Panc1 (cell line): ENCODE measurements at regions not wholly inside any gene's neighbourhood (a gene's known extent, or its start where the extent isn't known, plus 50 kb on each side); places are given as distances from the start of the nearest gene placed in this dataset.

Source experiments
- ATAC-seq: fragments of 200-7000 bp; cut with Tn5 transposase; 2 replicates; pipeline ENCODE4 v1.9.1; 2020; ENCODE audit warnings: mild to moderate bottlenecking, moderate library complexity
- BruUV-seq: library from RNA; stranded (reverse); fragments of 400-500 nt; replicated peaks from 2 replicates; lab custom pipeline; 2021; lab: Mats Ljungman, UMichigan
- CTCF ChIA-PET: fragments of 300-600 bp; sonication (Branson Sonifier 250); formaldehyde crosslinking; loops from one replicate; lab custom pipeline; 2022; ENCODE audit warnings: antibody characterized with exemption; lab: Charles Lee
- POLR2A ChIA-PET: fragments of 300-600 bp; sonication (Branson Sonifier 250); formaldehyde crosslinking; loops from one replicate; lab custom pipeline; 2022; ENCODE audit warnings: antibody characterized with exemption; lab: Charles Lee
- DNase-seq: peaks from one replicate; pipeline ENCODE4 v3.0.0-alpha.2; 2010; ENCODE audit warnings: low read depth, low spot score
- H3K27ac ChIP-seq: 2 replicates; pipeline ENCODE4 v1.5.1; 2011; ENCODE audit warnings: mild to moderate bottlenecking, low read length, inconsistent platforms
- H3K27me3 ChIP-seq: fragments of 200-500 bp; sonication (Bioruptor generic); 2 replicates; pipeline ENCODE4 v1.6.0; 2014; ENCODE audit warnings: low read length, inconsistent platforms; ENCODE audit not compliant: control insufficient read depth, insufficient read depth
- H3K36me3 ChIP-seq: fragments of 200-500 bp; sonication (Bioruptor generic); 2 replicates; pipeline ENCODE4 v1.5.1; 2014; ENCODE audit warnings: inconsistent platforms, mild to moderate bottlenecking, low read length, moderate library complexity; ENCODE audit not compliant: control insufficient read depth, insufficient read depth
- H3K4me1 ChIP-seq: 2 replicates; pipeline ENCODE4 v1.5.1; 2011; ENCODE audit warnings: inconsistent platforms, mild to moderate bottlenecking, low read length, moderate library complexity; ENCODE audit not compliant: control insufficient read depth, insufficient read depth
- H3K4me3 ChIP-seq, 2 experiments: 2 replicates each; pipeline ENCODE4 v1.5.1; 2011 to 2012; ENCODE audit warnings: low read depth in 2 of 2, low read length in 2 of 2, mild to moderate bottlenecking in 2 of 2, inconsistent platforms in 1 of 2, moderate library complexity in 1 of 2
- H3K9me3 ChIP-seq: fragments of 200-500 bp; sonication (Bioruptor generic); 2 replicates; pipeline ENCODE4 v1.5.1; 2014; ENCODE audit warnings: low read depth, mild to moderate bottlenecking, inconsistent platforms, low read length, moderate library complexity; ENCODE audit not compliant: control insufficient read depth, insufficient read depth
- POLR2AphosphoS5 ChIP-seq: IDR thresholded peaks from 2 replicates; pipeline ENCODE4 v1.6.1; 2012; ENCODE audit warnings: mild to moderate bottlenecking, low read depth, low read length, moderate library complexity
- SIN3A ChIP-seq: IDR thresholded peaks from 2 replicates; pipeline ENCODE4 v1.6.1; 2012; ENCODE audit warnings: low read depth, mild to moderate bottlenecking, low read length, moderate library complexity, borderline replicate concordance; ENCODE audit not compliant: insufficient read depth
- TCF7L2 ChIP-seq: IDR thresholded peaks from 2 replicates; pipeline ENCODE4 v1.6.1; 2011; ENCODE audit warnings: mild to moderate bottlenecking, low read depth, low read length, inconsistent platforms
- in situ Hi-C: cut with HindIII; loops from 2 replicates; pipeline ENCODE4 v1.10.0; 2016; ENCODE audit warnings: low sequenced_read_pairs, low pct_unique_long_range_greater_than_20kb
- intact Hi-C: fragments of 100-400 bp; cut with micrococcal nuclease; formaldehyde crosslinking; loops from one replicate; pipeline ENCODE4 v1.10.0; 2022; ENCODE audit not compliant: unreplicated experiment
- TF ChIP-seq, protein P1 (sequence below): fragments of 450-650 bp; IDR thresholded peaks from 2 replicates; pipeline ENCODE4 v1.5.1; 2017; ENCODE audit warnings: mild to moderate bottlenecking
- TF ChIP-seq, protein P2 (sequence below), 2 experiments: IDR thresholded peaks; 2 replicates each; pipeline ENCODE4 v1.6.1; 2011 to 2012; ENCODE audit warnings: low read depth in 2 of 2, control low read depth in 1 of 2, low read length in 1 of 2, mild to moderate bottlenecking in 1 of 2, moderate library complexity in 1 of 2; ENCODE audit not compliant: insufficient read depth in 1 of 2

DNA sequence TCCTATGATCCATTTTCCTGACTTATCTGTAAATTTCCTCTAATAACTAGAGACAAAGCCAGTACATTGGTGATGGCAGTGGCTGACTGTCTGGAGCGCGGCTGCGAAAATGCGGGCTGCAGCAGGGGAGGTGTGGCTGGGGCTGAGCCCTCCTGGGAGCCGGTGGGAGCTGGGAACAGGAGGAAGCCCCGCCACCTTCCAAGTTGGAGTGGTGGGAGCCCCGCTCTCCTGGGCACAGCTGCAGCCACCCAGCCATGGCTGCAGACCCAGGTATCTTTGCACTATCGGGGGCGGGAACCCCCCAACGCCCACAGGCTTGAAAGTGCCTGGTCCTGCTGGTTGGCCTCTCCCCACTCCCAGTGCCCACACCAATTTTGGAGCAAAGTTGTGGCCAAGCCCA, 633.0 kb upstream of the TMEFF2 start:
- no peak for ATAC-seq
- TF ChIP-seq TCF7L2, result no peak
- TF ChIP-seq, protein P1, sequence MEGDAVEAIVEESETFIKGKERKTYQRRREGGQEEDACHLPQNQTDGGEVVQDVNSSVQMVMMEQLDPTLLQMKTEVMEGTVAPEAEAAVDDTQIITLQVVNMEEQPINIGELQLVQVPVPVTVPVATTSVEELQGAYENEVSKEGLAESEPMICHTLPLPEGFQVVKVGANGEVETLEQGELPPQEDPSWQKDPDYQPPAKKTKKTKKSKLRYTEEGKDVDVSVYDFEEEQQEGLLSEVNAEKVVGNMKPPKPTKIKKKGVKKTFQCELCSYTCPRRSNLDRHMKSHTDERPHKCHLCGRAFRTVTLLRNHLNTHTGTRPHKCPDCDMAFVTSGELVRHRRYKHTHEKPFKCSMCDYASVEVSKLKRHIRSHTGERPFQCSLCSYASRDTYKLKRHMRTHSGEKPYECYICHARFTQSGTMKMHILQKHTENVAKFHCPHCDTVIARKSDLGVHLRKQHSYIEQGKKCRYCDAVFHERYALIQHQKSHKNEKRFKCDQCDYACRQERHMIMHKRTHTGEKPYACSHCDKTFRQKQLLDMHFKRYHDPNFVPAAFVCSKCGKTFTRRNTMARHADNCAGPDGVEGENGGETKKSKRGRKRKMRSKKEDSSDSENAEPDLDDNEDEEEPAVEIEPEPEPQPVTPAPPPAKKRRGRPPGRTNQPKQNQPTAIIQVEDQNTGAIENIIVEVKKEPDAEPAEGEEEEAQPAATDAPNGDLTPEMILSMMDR, result no peak
- no peak for TF ChIP-seq POLR2AphosphoS5
- TF ChIP-seq, protein P2, sequence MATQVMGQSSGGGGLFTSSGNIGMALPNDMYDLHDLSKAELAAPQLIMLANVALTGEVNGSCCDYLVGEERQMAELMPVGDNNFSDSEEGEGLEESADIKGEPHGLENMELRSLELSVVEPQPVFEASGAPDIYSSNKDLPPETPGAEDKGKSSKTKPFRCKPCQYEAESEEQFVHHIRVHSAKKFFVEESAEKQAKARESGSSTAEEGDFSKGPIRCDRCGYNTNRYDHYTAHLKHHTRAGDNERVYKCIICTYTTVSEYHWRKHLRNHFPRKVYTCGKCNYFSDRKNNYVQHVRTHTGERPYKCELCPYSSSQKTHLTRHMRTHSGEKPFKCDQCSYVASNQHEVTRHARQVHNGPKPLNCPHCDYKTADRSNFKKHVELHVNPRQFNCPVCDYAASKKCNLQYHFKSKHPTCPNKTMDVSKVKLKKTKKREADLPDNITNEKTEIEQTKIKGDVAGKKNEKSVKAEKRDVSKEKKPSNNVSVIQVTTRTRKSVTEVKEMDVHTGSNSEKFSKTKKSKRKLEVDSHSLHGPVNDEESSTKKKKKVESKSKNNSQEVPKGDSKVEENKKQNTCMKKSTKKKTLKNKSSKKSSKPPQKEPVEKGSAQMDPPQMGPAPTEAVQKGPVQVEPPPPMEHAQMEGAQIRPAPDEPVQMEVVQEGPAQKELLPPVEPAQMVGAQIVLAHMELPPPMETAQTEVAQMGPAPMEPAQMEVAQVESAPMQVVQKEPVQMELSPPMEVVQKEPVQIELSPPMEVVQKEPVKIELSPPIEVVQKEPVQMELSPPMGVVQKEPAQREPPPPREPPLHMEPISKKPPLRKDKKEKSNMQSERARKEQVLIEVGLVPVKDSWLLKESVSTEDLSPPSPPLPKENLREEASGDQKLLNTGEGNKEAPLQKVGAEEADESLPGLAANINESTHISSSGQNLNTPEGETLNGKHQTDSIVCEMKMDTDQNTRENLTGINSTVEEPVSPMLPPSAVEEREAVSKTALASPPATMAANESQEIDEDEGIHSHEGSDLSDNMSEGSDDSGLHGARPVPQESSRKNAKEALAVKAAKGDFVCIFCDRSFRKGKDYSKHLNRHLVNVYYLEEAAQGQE (IDR thresholded peaks at IDR 0.05; ENCODE audit: insufficient read depth in 1 of 2, low read depth in 2 of 2, low read length in 1 of 2), result no peak
- no peak for TF ChIP-seq SIN3A
- no TSS peak for BruUV-seq
- no peak overlapping the region for H3K4me3 ChIP-seq
- no peaks in the 10 kb centered on the region for H3K27me3 ChIP-seq
- no peaks in the 10 kb centered on the region for H3K9me3 ChIP-seq
- POLR2A ChIA-PET, result no interaction called here
- no peak for DNase-seq
- intact Hi-C loops (no loop called here), in situ Hi-C loops (no loop called here)
- CTCF ChIA-PET, result no interaction called here
- no peaks in the 10 kb centered on the region for H3K36me3 ChIP-seq
- no peaks in the 10 kb centered on the region for H3K4me1 ChIP-seq
- H3K27ac ChIP-seq, result no peak overlapping the region

DNA sequence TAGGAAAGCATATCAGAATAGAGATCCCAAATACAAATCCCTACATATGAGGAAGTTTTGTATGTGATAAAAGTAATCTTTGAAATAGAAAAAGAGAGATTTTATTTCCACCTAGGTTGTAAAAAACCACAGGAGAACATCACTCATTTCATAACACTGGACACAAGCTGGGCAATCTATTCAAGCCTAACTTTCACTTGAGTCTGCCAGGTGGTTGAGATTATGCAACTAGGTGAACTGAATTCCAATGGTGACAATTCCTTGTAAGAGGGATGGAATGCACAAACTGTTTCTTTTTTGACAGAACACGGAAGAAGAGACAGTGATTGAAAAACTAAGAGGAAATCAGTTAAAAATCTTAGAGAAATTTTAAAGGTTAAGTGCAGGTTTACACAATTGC, 619.6 kb upstream of the TMEFF2 start:
- in situ Hi-C loops, result no loop called here
- intact Hi-C loops, result no loop called here
- H3K36me3 ChIP-seq, result no peaks in the 10 kb centered on the region
- POLR2A ChIA-PET, result no interaction called here
- ATAC-seq, result no peak
- TF ChIP-seq, protein P2 (IDR thresholded peaks at IDR 0.05; ENCODE audit: insufficient read depth in 1 of 2, low read depth in 2 of 2, low read length in 1 of 2), result no peak
- no peak for TF ChIP-seq TCF7L2
- TF ChIP-seq, protein P1, result no peak
- no peak for TF ChIP-seq SIN3A
- no peak for TF ChIP-seq POLR2AphosphoS5
- H3K27me3 ChIP-seq, result no peaks in the 10 kb centered on the region
- CTCF ChIA-PET, result no interaction called here
- H3K27ac ChIP-seq, result no peak overlapping the region
- DNase-seq, result no peak
- no TSS peak for BruUV-seq
- no peak overlapping the region for H3K4me3 ChIP-seq
- peaks cover 5% of the 10 kb centered on the region; the same call in 1 of the 2 replicates for H3K9me3 ChIP-seq
- no peaks in the 10 kb centered on the region for H3K4me1 ChIP-seq
